Testis (tissue), 2 donors: ENCODE measurements at regions not wholly inside any gene's neighbourhood (a gene's known extent, or its start where the extent isn't known, plus 50 kb on each side); places are given as distances from the start of the nearest gene placed in this dataset.

Experiments used
- CTCF ChIP-seq, 3 experiments: fragments of 450-650 bp in 2 of 3; fragments of 200-600 bp in 1 of 3; sonication (generic) in 1 of 3; IDR thresholded peaks; one replicate each; pipeline ENCODE4 v1.5.1; 2016 to 2019; ENCODE audit warnings: antibody characterized with exemption in 3 of 3, mild to moderate bottlenecking in 2 of 3, moderate library complexity in 1 of 3
- POLR2A ChIP-seq: fragments of 450-650 bp; IDR thresholded peaks from one replicate; pipeline ENCODE4 v1.6.1; 2017; ENCODE audit warnings: antibody characterized with exemption, mild to moderate bottlenecking, moderate library complexity

GRCh38 chr17:31622500-31622899, 231.0 kb downstream of the RAB11FIP4 start:
- TF ChIP-seq CTCF (IDR thresholded peaks at IDR 0.05) = no peak
- no peak for TF ChIP-seq POLR2A
